ENCODE measurements at regions not wholly inside any gene's neighbourhood (a gene's known extent, or its start where the extent isn't known, plus 50 kb on each side); places are given as distances from the start of the nearest gene placed in this dataset.

- Histone ChIP-seq H3K9ac (ENCODE audit: low read depth, low read length) (no peak overlapping the region), H3K9me3 (ENCODE audit: control insufficient read depth, insufficient read depth, low read length) (no peaks in the 10 kb centered on the region), H3K36me3 (ENCODE audit: insufficient read depth, low read length) (no peaks in the 10 kb centered on the region), H3K4me1 (ENCODE audit: insufficient read depth, low read length) (peaks cover 15% of the 10 kb centered on the region)
Measured at GRCh38 chr2:64905338-64906024, 83.7 kb upstream of the SLC1A4 start.

- H3K9me3 ChIP-seq (ENCODE audit: control insufficient read depth, insufficient read depth, low read length), result no peaks in the 10 kb centered on the region
- H3K36me3 ChIP-seq (ENCODE audit: insufficient read depth, low read length), result no peaks in the 10 kb centered on the region
- peaks cover 15% of the 10 kb centered on the region for H3K4me1 ChIP-seq (ENCODE audit: insufficient read depth, low read length)
- no peak overlapping the region for H3K9ac ChIP-seq (ENCODE audit: low read depth, low read length)
Measured at GRCh38 chr2:64906853-64907536, 82.2 kb upstream of the SLC1A4 start.

GRCh38 chr2:64908406-64908805, 80.8 kb upstream of the SLC1A4 start:
- no peaks in the 10 kb centered on the region for H3K9me3 ChIP-seq (ENCODE audit: control insufficient read depth, insufficient read depth, low read length)
- peaks cover 14% of the 10 kb centered on the region for H3K4me1 ChIP-seq (ENCODE audit: insufficient read depth, low read length)
- no peaks in the 10 kb centered on the region for H3K36me3 ChIP-seq (ENCODE audit: insufficient read depth, low read length)
- H3K9ac ChIP-seq (ENCODE audit: low read depth, low read length), result no peak overlapping the region

GRCh38 chr2:64910523-64910922, 78.7 kb upstream of the SLC1A4 start:
- Histone ChIP-seq H3K9me3 (ENCODE audit: control insufficient read depth, insufficient read depth, low read length) (no peaks in the 10 kb centered on the region), H3K36me3 (ENCODE audit: insufficient read depth, low read length) (no peaks in the 10 kb centered on the region), H3K9ac (ENCODE audit: low read depth, low read length) (no peak overlapping the region), H3K4me1 (ENCODE audit: insufficient read depth, low read length) (no peaks in the 10 kb centered on the region; the same call in 1 of the 2 replicates)

GRCh38 chr2:64910972-64911433, 78.2 kb upstream of the SLC1A4 start:
- H3K4me1 ChIP-seq (ENCODE audit: insufficient read depth, low read length), result no peaks in the 10 kb centered on the region; the same call in 1 of the 2 replicates
- H3K9me3 ChIP-seq (ENCODE audit: control insufficient read depth, insufficient read depth, low read length), result no peaks in the 10 kb centered on the region
- H3K36me3 ChIP-seq (ENCODE audit: insufficient read depth, low read length), result no peaks in the 10 kb centered on the region
- H3K9ac ChIP-seq (ENCODE audit: low read depth, low read length), result no peak overlapping the region

- Histone ChIP-seq H3K36me3 (ENCODE audit: insufficient read depth, low read length) (no peaks in the 10 kb centered on the region), H3K4me1 (ENCODE audit: insufficient read depth, low read length) (no peaks in the 10 kb centered on the region; the same call in 1 of the 2 replicates), H3K9me3 (ENCODE audit: control insufficient read depth, insufficient read depth, low read length) (no peaks in the 10 kb centered on the region), H3K9ac (ENCODE audit: low read depth, low read length) (no peak overlapping the region)
Measured at GRCh38 chr2:64913357-64913869, 75.8 kb upstream of the SLC1A4 start.

GRCh38 chr2:64914247-64914646, 75.0 kb upstream of the SLC1A4 start:
- Histone ChIP-seq H3K9ac (ENCODE audit: low read depth, low read length) (no peak overlapping the region), H3K9me3 (ENCODE audit: control insufficient read depth, insufficient read depth, low read length) (no peaks in the 10 kb centered on the region), H3K36me3 (ENCODE audit: insufficient read depth, low read length) (no peaks in the 10 kb centered on the region), H3K4me1 (ENCODE audit: insufficient read depth, low read length) (no peaks in the 10 kb centered on the region; the same call in 1 of the 2 replicates)

- no peak overlapping the region for H3K9ac ChIP-seq (ENCODE audit: low read depth, low read length)
- no peaks in the 10 kb centered on the region; the same call in 1 of the 2 replicates for H3K4me1 ChIP-seq (ENCODE audit: insufficient read depth, low read length)
- H3K36me3 ChIP-seq (ENCODE audit: insufficient read depth, low read length), result no peaks in the 10 kb centered on the region
- no peaks in the 10 kb centered on the region for H3K9me3 ChIP-seq (ENCODE audit: control insufficient read depth, insufficient read depth, low read length)
Measured at GRCh38 chr2:64914735-64915509, 74.3 kb upstream of the SLC1A4 start.

- no peaks in the 10 kb centered on the region for H3K36me3 ChIP-seq (ENCODE audit: insufficient read depth, low read length)
- no peaks in the 10 kb centered on the region for H3K9me3 ChIP-seq (ENCODE audit: control insufficient read depth, insufficient read depth, low read length)
- no peaks in the 10 kb centered on the region; the same call in 1 of the 2 replicates for H3K4me1 ChIP-seq (ENCODE audit: insufficient read depth, low read length)
- no peak overlapping the region for H3K9ac ChIP-seq (ENCODE audit: low read depth, low read length)
Measured at GRCh38 chr2:64915510-64915900, 73.7 kb upstream of the SLC1A4 start.

- H3K36me3 ChIP-seq (ENCODE audit: insufficient read depth, low read length), result no peaks in the 10 kb centered on the region
- no peaks in the 10 kb centered on the region for H3K9me3 ChIP-seq (ENCODE audit: control insufficient read depth, insufficient read depth, low read length)
- H3K9ac ChIP-seq (ENCODE audit: low read depth, low read length), result no peak overlapping the region
- H3K4me1 ChIP-seq (ENCODE audit: insufficient read depth, low read length), result no peaks in the 10 kb centered on the region; the same call in 1 of the 2 replicates
Measured at GRCh38 chr2:64918220-64918886, 70.8 kb upstream of the SLC1A4 start.

- H3K4me1 ChIP-seq (ENCODE audit: insufficient read depth, low read length), result no peaks in the 10 kb centered on the region
- no peaks in the 10 kb centered on the region for H3K9me3 ChIP-seq (ENCODE audit: control insufficient read depth, insufficient read depth, low read length)
- no peak overlapping the region for H3K9ac ChIP-seq (ENCODE audit: low read depth, low read length)
- H3K36me3 ChIP-seq (ENCODE audit: insufficient read depth, low read length), result no peaks in the 10 kb centered on the region
Measured at GRCh38 chr2:64919261-64919660, 69.9 kb upstream of the SLC1A4 start.

- Histone ChIP-seq H3K4me1 (ENCODE audit: insufficient read depth, low read length) (no peaks in the 10 kb centered on the region), H3K9me3 (ENCODE audit: control insufficient read depth, insufficient read depth, low read length) (peaks cover 7% of the 10 kb centered on the region), H3K36me3 (ENCODE audit: insufficient read depth, low read length) (no peaks in the 10 kb centered on the region), H3K9ac (ENCODE audit: low read depth, low read length) (no peak overlapping the region)
Measured at GRCh38 chr2:64922482-64923384, 66.5 kb upstream of the SLC1A4 start.

GRCh38 chr2:64923385-64923710, 65.9 kb upstream of the SLC1A4 start:
- no peak overlapping the region for H3K9ac ChIP-seq (ENCODE audit: low read depth, low read length)
- no peaks in the 10 kb centered on the region for H3K4me1 ChIP-seq (ENCODE audit: insufficient read depth, low read length)
- peaks cover 7% of the 10 kb centered on the region for H3K9me3 ChIP-seq (ENCODE audit: control insufficient read depth, insufficient read depth, low read length)
- H3K36me3 ChIP-seq (ENCODE audit: insufficient read depth, low read length), result no peaks in the 10 kb centered on the region
